GM19395 (cell line): ENCODE measurements at regions not wholly inside any gene's neighbourhood (a gene's known extent, or its start where the extent isn't known, plus 50 kb on each side); places are given as distances from the start of the nearest gene placed in this dataset.

ENCODE experiments used
- ATAC-seq: cut with Tn5 transposase; IDR thresholded peaks from one replicate; pipeline ENCODE4 v1.9.1; 2021; ENCODE audit warnings: mild to moderate bottlenecking, moderate library complexity; ENCODE audit not compliant: unreplicated experiment

GRCh38 chr20:43804781-43805180, 78.0 kb upstream of the GTSF1L start:
- ATAC-seq: no peak

DNA sequence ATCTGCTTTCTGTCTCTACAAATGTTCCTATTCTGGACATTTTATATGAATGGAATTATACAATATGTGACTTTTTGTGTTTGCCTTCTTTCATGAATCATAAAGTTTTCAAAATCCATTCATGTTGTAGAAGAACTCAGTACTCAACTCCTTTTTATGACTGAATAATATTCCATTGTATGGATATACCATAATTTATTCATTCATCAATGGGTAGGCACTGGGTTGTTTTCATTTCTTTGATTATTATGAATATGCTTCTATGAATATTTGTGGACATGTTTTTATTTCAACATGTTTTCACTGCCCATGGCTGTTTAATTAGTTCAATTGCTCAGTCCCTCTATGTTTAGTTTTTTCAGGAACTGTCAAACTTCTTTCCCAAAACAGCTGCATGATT, 76.5 kb upstream of the GTSF1L start:
- ATAC-seq: no peak

DNA sequence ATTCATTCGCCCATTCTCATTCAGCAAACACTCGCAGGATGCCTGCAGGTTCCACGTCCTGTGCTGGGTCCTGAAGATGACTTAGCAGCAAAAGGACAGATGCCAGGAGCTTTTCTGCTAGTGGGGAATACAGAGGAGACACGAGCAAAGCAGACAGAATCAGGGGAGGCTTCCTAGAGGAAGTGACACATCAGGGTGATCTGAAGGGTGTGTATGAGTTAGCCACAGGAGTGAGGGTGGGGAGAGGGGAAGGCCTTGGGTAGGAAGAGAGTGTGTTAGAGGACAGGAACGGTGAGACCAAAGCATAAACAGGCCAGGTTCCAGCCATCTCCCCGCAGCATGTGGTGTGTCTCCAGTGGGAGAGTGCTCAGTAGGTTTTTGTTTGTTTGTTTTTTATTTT, 73.4 kb upstream of the GTSF1L start:
- ATAC-seq: no peak

DNA sequence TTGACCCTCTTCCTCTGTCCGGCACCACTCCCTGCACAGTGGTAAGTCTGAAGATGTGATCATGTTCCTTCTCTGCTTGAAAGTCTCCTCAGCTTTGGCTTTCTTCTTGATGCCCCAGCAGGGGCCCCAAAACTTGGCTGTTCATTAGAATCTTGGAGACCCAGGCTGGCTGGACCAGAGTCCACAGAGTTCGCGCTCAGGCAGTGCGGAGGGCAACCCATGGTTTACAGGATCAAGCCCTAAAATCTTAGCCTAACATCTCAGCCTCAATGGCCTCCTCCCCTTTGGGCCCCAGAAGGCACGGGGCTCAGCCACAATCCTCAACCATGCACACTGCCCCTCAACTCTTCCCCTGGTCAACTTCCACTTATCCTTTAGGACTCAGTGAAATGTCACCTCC, 72.9 kb upstream of the GTSF1L start:
- no peak for ATAC-seq

- ATAC-seq: no peak
Observed at GRCh38 chr20:43799150-43799711, 72.4 kb upstream of the GTSF1L start.

DNA sequence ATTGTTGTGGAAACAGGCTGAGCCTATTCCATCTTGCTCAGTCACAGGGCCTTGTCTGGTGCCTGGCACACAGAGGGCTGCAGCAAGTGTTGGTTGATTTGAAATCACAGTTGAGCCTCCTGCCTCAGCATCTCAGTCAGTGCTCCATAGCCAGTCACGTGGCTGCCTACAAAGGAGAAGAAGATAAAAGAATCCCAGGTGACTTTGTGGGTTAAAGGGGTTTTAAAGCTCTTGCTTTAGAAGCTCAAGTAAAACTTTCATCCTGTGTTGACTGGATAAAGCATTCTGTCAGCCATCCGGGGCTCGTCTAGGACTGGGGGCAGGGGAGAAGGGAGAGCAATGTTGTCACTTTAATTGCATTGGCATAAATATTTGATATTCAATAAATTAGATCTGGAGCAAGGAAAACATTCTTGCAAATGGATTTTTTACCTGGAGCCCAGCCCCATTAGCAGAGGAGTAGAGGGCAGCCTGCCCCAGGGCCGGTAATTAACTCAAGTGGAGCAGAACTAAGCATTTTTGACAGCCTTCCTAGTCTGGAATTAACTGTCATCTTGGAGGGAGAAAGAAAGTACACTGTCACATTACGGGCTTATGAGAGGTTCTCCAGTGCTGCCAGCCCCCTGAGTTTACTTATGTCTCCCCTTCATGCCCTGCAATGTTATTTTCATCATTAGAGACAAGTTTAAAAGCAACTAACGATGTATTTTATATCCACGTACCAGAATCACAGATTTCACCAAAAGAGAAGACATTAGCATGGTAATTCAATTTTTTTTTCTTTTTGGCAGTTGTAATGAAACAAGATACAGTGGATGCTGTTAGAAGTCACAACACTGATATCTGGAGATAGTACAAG, 71.7 kb upstream of the GTSF1L start:
- no peak for ATAC-seq

GRCh38 chr20:43794326-43794725, 67.5 kb upstream of the GTSF1L start:
- no peak for ATAC-seq

GRCh38 chr20:43789593-43789992, 62.8 kb upstream of the GTSF1L start:
- ATAC-seq: no peak

DNA sequence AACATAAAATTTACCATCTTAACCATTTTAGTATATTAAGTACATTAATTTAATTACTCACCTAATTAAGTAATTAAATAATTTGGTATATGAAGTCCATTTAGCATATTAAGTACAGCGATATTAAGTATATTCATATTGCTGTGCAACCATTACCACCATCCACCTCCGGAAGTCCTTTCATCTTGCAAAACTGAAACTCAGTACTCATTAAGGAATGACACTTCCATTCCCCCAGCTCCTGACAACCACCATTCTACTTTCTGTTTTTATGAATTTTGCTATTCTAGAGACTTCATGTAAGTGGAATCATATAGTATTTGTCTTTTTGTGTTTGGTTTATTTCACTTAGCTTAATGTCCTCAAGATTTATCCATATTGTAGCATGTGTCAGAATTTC, 61.1 kb upstream of the GTSF1L start:
- ATAC-seq: no peak

GRCh38 chr20:43786885-43787284, 60.1 kb upstream of the GTSF1L start:
- ATAC-seq: no peak

GRCh38 chr20:43781215-43781614, 54.4 kb upstream of the GTSF1L start:
- ATAC-seq: no peak

- no peak for ATAC-seq
Observed at GRCh38 chr20:43778375-43778774, 51.6 kb upstream of the GTSF1L start.

- no peak for ATAC-seq
Observed at GRCh38 chr20:43776691-43777090, 49.9 kb upstream of the GTSF1L start.
